Hepatocyte (in vitro differentiated cells): ENCODE measurements at regions not wholly inside any gene's neighbourhood (a gene's known extent, or its start where the extent isn't known, plus 50 kb on each side); places are given as distances from the start of the nearest gene placed in this dataset.
A peak's percentile ranks its signal among the peaks of the same experiment; 100 is the strongest.

Experiments used
- DNase-seq: peaks from one replicate; pipeline ENCODE4 v3.0.0-alpha.2; 2016; ENCODE audit warnings: low spot score
- H2AFZ ChIP-seq: fragments of 200-600 bp; sonication (generic); 2 replicates; pipeline ENCODE4 v1.6.0; 2016; ENCODE audit warnings: antibody characterized with exemption, mild to moderate bottlenecking
- H3K27ac ChIP-seq: fragments of 200-600 bp; sonication (generic); 2 replicates; pipeline ENCODE4 v1.5.1; 2016; ENCODE audit warnings: mild to moderate bottlenecking
- H3K27me3 ChIP-seq: fragments of 200-600 bp; sonication (generic); 2 replicates; pipeline ENCODE4 v1.6.1; 2016
- H3K36me3 ChIP-seq: fragments of 200-600 bp; sonication (generic); replicated peaks from 2 replicates; pipeline ENCODE4 v1.5.1; 2016; ENCODE audit warnings: low read depth; ENCODE audit not compliant: insufficient read depth
- H3K4me1 ChIP-seq: fragments of 200-600 bp; sonication (generic); 2 replicates; pipeline ENCODE4 v1.5.1; 2016; ENCODE audit warnings: mild to moderate bottlenecking, moderate library complexity; ENCODE audit not compliant: insufficient read depth
- H3K4me2 ChIP-seq: fragments of 200-600 bp; sonication (generic); 2 replicates; pipeline ENCODE4 v1.6.0; 2016
- H3K4me3 ChIP-seq: fragments of 200-600 bp; sonication (generic); 2 replicates; pipeline ENCODE4 v1.5.1; 2016; ENCODE audit warnings: mild to moderate bottlenecking
- H3K79me2 ChIP-seq: fragments of 200-600 bp; sonication (generic); 2 replicates; pipeline ENCODE4 v1.6.0; 2017; ENCODE audit warnings: mild to moderate bottlenecking
- H3K9me2 ChIP-seq: fragments of 200-600 bp; sonication (generic); replicated peaks from 2 replicates; pipeline ENCODE4 v1.6.0; 2017; ENCODE audit warnings: mild to moderate bottlenecking; ENCODE audit not compliant: insufficient read depth
- H3K9me3 ChIP-seq: fragments of 200-600 bp; sonication (generic); 2 replicates; pipeline ENCODE4 v1.5.1; 2016; ENCODE audit warnings: low read depth, mild to moderate bottlenecking
- H4K20me1 ChIP-seq: fragments of 200-600 bp; sonication (generic); 2 replicates; pipeline ENCODE4 v1.6.0; 2016; ENCODE audit warnings: mild to moderate bottlenecking; ENCODE audit not compliant: insufficient read depth, poor library complexity, severe bottlenecking
- CTCF ChIP-seq: fragments of 200-600 bp; sonication (generic); IDR thresholded peaks from 2 replicates; pipeline ENCODE4 v1.5.1; 2016; ENCODE audit warnings: antibody characterized with exemption, mild to moderate bottlenecking; ENCODE audit not compliant: poor library complexity
- EZH2 ChIP-seq: fragments of 200-600 bp; sonication (generic); IDR thresholded peaks from 2 replicates; pipeline ENCODE4 v1.6.1; 2016; ENCODE audit warnings: antibody characterized with exemption, mild to moderate bottlenecking, borderline replicate concordance
- EZH2phosphoT487 ChIP-seq: fragments of 200-600 bp; sonication (generic); IDR thresholded peaks from one replicate; pipeline ENCODE4 v1.6.1; 2018; ENCODE audit warnings: antibody characterized with exemption, mild to moderate bottlenecking, low read depth, moderate library complexity; ENCODE audit not compliant: unreplicated experiment, severe bottlenecking
- WGBS: methylation state at CpG from one replicate; pipeline ENCODE4 v1.1.6; 2016; ENCODE audit warnings: low lambda C conversion rate; ENCODE audit errors: missing lambda C conversion rate; 5-methylcytosine and 5-hydroxymethylcytosine counted together

GRCh38 chr2:175684466-175684865 lies 317.6 kb downstream of the LNPK start:
- H2AFZ ChIP-seq, result no peak overlapping the region
- no peaks in the 10 kb centered on the region for H3K9me2 ChIP-seq
- no peaks in the 10 kb centered on the region for H3K27me3 ChIP-seq
- H3K27ac ChIP-seq, result no peak overlapping the region
- H3K9me3 ChIP-seq, result no peaks in the 10 kb centered on the region
- TF ChIP-seq CTCF (peak; percentile 6), EZH2 (no peak)
- 79% methylated on average over 4 of the region's 4 CpGs for WGBS
- no peaks in the 10 kb centered on the region for H3K36me3 ChIP-seq
- H3K79me2 ChIP-seq, result no peaks in the 10 kb centered on the region
- no peak overlapping the region for H3K4me3 ChIP-seq
- no peaks in the 10 kb centered on the region for H3K4me1 ChIP-seq
- no peak overlapping the region for H3K4me2 ChIP-seq
- DNase-seq, result no peak
- H4K20me1 ChIP-seq, result no peaks in the 10 kb centered on the region

DNA sequence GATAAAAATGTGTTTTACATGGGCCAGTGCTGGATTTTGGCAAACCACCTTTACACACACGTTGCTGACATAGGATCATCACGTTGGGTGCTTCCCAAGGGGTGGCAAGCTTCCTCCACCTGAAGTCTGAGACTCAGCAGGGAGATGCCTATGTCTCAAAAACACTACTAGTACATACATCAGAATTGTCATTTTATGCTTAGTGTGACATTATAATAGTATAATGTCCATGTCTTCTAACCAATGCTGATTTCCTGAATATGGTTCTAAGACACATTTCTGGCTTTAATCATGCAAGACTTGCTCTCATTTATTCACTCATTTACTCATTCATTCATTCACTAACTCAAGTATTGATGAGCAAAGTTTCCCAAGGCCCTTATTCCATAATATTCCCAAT lies 322.3 kb downstream of the LNPK start:
- Histone ChIP-seq H3K4me1 (no peaks in the 10 kb centered on the region), H3K27ac (no peak overlapping the region), H3K4me2 (no peak overlapping the region), H3K9me3 (no peaks in the 10 kb centered on the region), H2AFZ (no peak overlapping the region), H3K79me2 (no peaks in the 10 kb centered on the region), H3K9me2 (no peaks in the 10 kb centered on the region), H4K20me1 (no peaks in the 10 kb centered on the region), H3K36me3 (no peaks in the 10 kb centered on the region), H3K4me3 (no peak overlapping the region), H3K27me3 (no peaks in the 10 kb centered on the region)
- no peak for DNase-seq
- 73% methylated on average over 2 of the region's 2 CpGs for WGBS
- TF ChIP-seq EZH2 (no peak), EZH2phosphoT487 (no peak), CTCF (no peak)

DNA sequence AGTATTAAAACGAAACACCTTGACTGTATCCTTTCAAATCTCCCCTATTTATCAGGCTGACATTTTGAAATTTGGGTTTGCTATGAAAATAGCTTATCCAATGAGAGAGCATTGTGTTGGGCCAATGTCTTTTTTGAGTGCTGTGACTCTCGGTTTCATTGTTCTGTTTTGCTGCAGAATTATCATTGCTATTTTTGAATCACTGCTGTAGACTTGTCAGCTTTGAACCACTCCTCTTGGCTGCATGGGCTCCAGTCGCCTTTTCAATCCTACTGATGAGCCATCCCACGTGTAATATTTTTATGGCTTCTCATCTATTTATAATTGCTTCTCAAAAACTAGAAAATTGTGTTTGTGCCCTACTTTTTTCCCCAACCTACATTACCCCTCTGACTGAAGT lies 322.8 kb downstream of the LNPK start:
- WGBS, result 87% methylated on average over 4 of the region's 4 CpGs

More for the DNA sequence above, 322.8 kb downstream of the LNPK start:
- H3K4me3 ChIP-seq, result no peak overlapping the region
- no peak overlapping the region for H3K27ac ChIP-seq
- H3K79me2 ChIP-seq, result no peaks in the 10 kb centered on the region
- H3K9me2 ChIP-seq, result no peaks in the 10 kb centered on the region
- no peak overlapping the region for H2AFZ ChIP-seq
- no peak overlapping the region for H3K4me2 ChIP-seq
- no peak for TF ChIP-seq EZH2
- TF ChIP-seq EZH2phosphoT487, result no peak
- no peak for TF ChIP-seq CTCF
- H3K36me3 ChIP-seq, result no peaks in the 10 kb centered on the region
- no peaks in the 10 kb centered on the region for H3K27me3 ChIP-seq
- H4K20me1 ChIP-seq, result no peaks in the 10 kb centered on the region
- DNase-seq, result no peak
- no peaks in the 10 kb centered on the region for H3K4me1 ChIP-seq
- no peaks in the 10 kb centered on the region for H3K9me3 ChIP-seq
